GM12878 (cell line): ENCODE measurements at regions not wholly inside any gene's neighbourhood (a gene's known extent, or its start where the extent isn't known, plus 50 kb on each side); places are given as distances from the start of the nearest gene placed in this dataset.

Source experiments
- ASH2L ChIP-seq: fragments of 300-600, 200-600 bp; sonication (generic); IDR thresholded peaks from 2 replicates; pipeline ENCODE4 v1.6.1; 2017; ENCODE audit warnings: low read depth, mild to moderate bottlenecking, borderline replicate concordance
- CTCF ChIP-seq, 3 experiments: IDR thresholded peaks in 2 of 3; conservative IDR thresholded peaks in 1 of 3; 2 replicates each; pipeline ENCODE4 v1.5.1; 2011; ENCODE audit warnings: low read depth in 3 of 3, low read length in 3 of 3, mild to moderate bottlenecking in 3 of 3, control low read depth in 2 of 3, moderate library complexity in 2 of 3, inconsistent platforms in 1 of 3, mixed read lengths in 1 of 3; ENCODE audit not compliant: control insufficient read depth in 2 of 3, insufficient read depth in 1 of 3; ENCODE audit errors: extremely low read depth in 1 of 3
- EGR1 ChIP-seq, 2 experiments: IDR thresholded peaks; 1 replicate in 1 of 2; 2 replicates in 1 of 2; pipeline ENCODE4 v1.6.1; 2011 to 2012; ENCODE audit warnings: low read depth in 2 of 2, low read length in 2 of 2, borderline replicate concordance in 1 of 2, mild to moderate bottlenecking in 1 of 2, moderate library complexity in 1 of 2
- MAX ChIP-seq: IDR thresholded peaks from 2 replicates; pipeline ENCODE4 v1.6.1; 2012; ENCODE audit warnings: low read depth, low read length, improper control_type of control experiment
- MLLT1 ChIP-seq: fragments of 450-650 bp; IDR thresholded peaks from 2 replicates; pipeline ENCODE4 v1.6.1; 2016; ENCODE audit warnings: mild to moderate bottlenecking
- PAX8 ChIP-seq: fragments of 450-650 bp; IDR thresholded peaks from 2 replicates; pipeline ENCODE4 v1.6.1; 2017; ENCODE audit warnings: mild to moderate bottlenecking, moderate library complexity
- POLR2AphosphoS5 ChIP-seq: IDR thresholded peaks from 2 replicates; pipeline ENCODE4 v1.6.1; 2011; ENCODE audit warnings: mild to moderate bottlenecking, low read length, inconsistent platforms
- RAD21 ChIP-seq: IDR thresholded peaks from 2 replicates; pipeline ENCODE4 v1.6.1; 2011; ENCODE audit warnings: mild to moderate bottlenecking, low read depth, low read length, moderate library complexity; ENCODE audit not compliant: insufficient read depth
- REST ChIP-seq: IDR thresholded peaks from 2 replicates; pipeline ENCODE4 v1.6.1; 2012; ENCODE audit warnings: mild to moderate bottlenecking, low read depth, low read length
- SRF ChIP-seq, 2 experiments: IDR thresholded peaks; 2 replicates each; pipeline ENCODE4 v1.6.1; 2011; ENCODE audit warnings: low read depth in 2 of 2, low read length in 2 of 2, mild to moderate bottlenecking in 1 of 2, moderate library complexity in 1 of 2
- YY1 ChIP-seq: IDR thresholded peaks from 2 replicates; pipeline ENCODE4 v1.6.1; 2011; ENCODE audit warnings: low read depth, mild to moderate bottlenecking, low read length
- ZBTB33 ChIP-seq: fragments of 450-650 bp; IDR thresholded peaks from 2 replicates; pipeline ENCODE4 v1.6.1; 2017; ENCODE audit warnings: mild to moderate bottlenecking

- TF ChIP-seq CTCF (IDR thresholded peaks at IDR 0.05 in 2 of 3, conservative IDR thresholded peaks at IDR 0.05 in 1 of 3; ENCODE audit: control insufficient read depth in 2 of 3, extremely low read depth in 1 of 3, insufficient read depth in 1 of 3, low read depth in 3 of 3, low read length in 3 of 3) (no peak), RAD21 (no peak), EGR1 (IDR thresholded peaks at IDR 0.05; ENCODE audit: borderline replicate concordance in 1 of 2, low read depth in 2 of 2, low read length in 2 of 2) (no peak), MAX (no peak), ASH2L (no peak), REST (no peak), MLLT1 (no peak), YY1 (no peak), SRF (IDR thresholded peaks at IDR 0.05; ENCODE audit: low read depth in 2 of 2, low read length in 2 of 2) (no peak), POLR2AphosphoS5 (no peak), PAX8 (no peak), ZBTB33 (no peak)
Measured at GRCh38 chr6:22966691-22967422, 397.5 kb downstream of the HDGFL1 start.
